Fibroblast of lung (primary cell): ENCODE measurements at regions not wholly inside any gene's neighbourhood (a gene's known extent, or its start where the extent isn't known, plus 50 kb on each side); places are given as distances from the start of the nearest gene placed in this dataset.

Experiments used
- DNase-seq, 2 donors: peaks; one replicate each; pipeline versions ENCODE4 v3.0.0 to v3.0.0-alpha.2; 2010; ENCODE audit warnings: low read depth in 2 of 2
- H2AFZ ChIP-seq: 2 replicates; pipeline ENCODE4 v1.5.1; 2012; ENCODE audit warnings: low read length, control low read depth, inconsistent platforms
- H3K27ac ChIP-seq: 2 replicates; pipeline ENCODE4 v1.5.1; 2011; ENCODE audit warnings: low read length, control low read depth; ENCODE audit not compliant: insufficient read depth
- H3K27me3 ChIP-seq: 2 replicates; pipeline ENCODE4 v1.5.1; 2011; ENCODE audit warnings: mild to moderate bottlenecking, low read length; ENCODE audit not compliant: control insufficient read depth, insufficient read depth
- H3K36me3 ChIP-seq: 2 replicates; pipeline ENCODE4 v1.5.1; 2011; ENCODE audit warnings: low read length; ENCODE audit not compliant: control insufficient read depth, insufficient read depth
- H3K4me1 ChIP-seq: 2 replicates; pipeline ENCODE4 v1.5.1; 2011; ENCODE audit warnings: low read length; ENCODE audit not compliant: control insufficient read depth, insufficient read depth; ENCODE audit errors: extremely low read depth
- H3K4me2 ChIP-seq: 2 replicates; pipeline ENCODE4 v1.5.1; 2011; ENCODE audit warnings: low read length, control low read depth; ENCODE audit not compliant: insufficient read depth; ENCODE audit errors: extremely low read depth
- H3K4me3 ChIP-seq, 4 experiments: fragments of 200-600 bp in 1 of 4; sonication (generic) in 1 of 4; replicated peaks in 1 of 4; 2 replicates each; pipeline ENCODE4 v1.5.1; 2011 to 2016; ENCODE audit warnings: low read length in 4 of 4, low read depth in 3 of 4, mild to moderate bottlenecking in 3 of 4, control low read depth in 2 of 4, inconsistent platforms in 1 of 4, mixed read lengths in 1 of 4; ENCODE audit not compliant: insufficient read depth in 1 of 4; ENCODE audit errors: control extremely low read depth in 1 of 4
- H3K79me2 ChIP-seq: 2 replicates; pipeline ENCODE4 v1.5.1; 2012; ENCODE audit warnings: mild to moderate bottlenecking, low read length, inconsistent platforms; ENCODE audit not compliant: control insufficient read depth, insufficient read depth
- H3K9ac ChIP-seq: 2 replicates; pipeline ENCODE4 v1.5.1; 2011; ENCODE audit warnings: mild to moderate bottlenecking, low read length, control low read depth; ENCODE audit not compliant: insufficient read depth
- H3K9me3 ChIP-seq: 2 replicates; pipeline ENCODE4 v1.5.1; 2012; ENCODE audit warnings: low read depth, low read length; ENCODE audit not compliant: control insufficient read depth, insufficient read depth
- H4K20me1 ChIP-seq: 2 replicates; pipeline ENCODE4 v1.5.1; 2011; ENCODE audit warnings: low read length; ENCODE audit not compliant: control insufficient read depth, insufficient read depth; ENCODE audit errors: extremely low read depth
- CTCF ChIP-seq, 2 donors: IDR thresholded peaks in 1 of 2; conservative IDR thresholded peaks in 1 of 2; 1 replicate in 1 of 2; 2 replicates in 1 of 2; pipeline ENCODE4 v1.5.1; 2011 to 2012; ENCODE audit warnings: low read length in 2 of 2, control low read depth in 1 of 2, inconsistent platforms in 1 of 2, low read depth in 1 of 2, mild to moderate bottlenecking in 1 of 2
- EZH2 ChIP-seq: IDR thresholded peaks from 2 replicates; pipeline ENCODE4 v1.5.1; 2012; ENCODE audit warnings: low read length, control low read depth, mild to moderate bottlenecking; ENCODE audit errors: missing control alignments

- Histone ChIP-seq H2AFZ (no peak overlapping the region), H3K9ac (no peak overlapping the region), H4K20me1 (no peaks in the 10 kb centered on the region), H3K27ac (no peak overlapping the region), H3K27me3 (no peaks in the 10 kb centered on the region), H3K9me3 (no peaks in the 10 kb centered on the region), H3K4me3 (no peak overlapping the region), H3K79me2 (no peaks in the 10 kb centered on the region), H3K4me1 (no peaks in the 10 kb centered on the region), H3K36me3 (no peaks in the 10 kb centered on the region), H3K4me2 (no peak overlapping the region)
- no peak for TF ChIP-seq CTCF (conservative IDR thresholded peaks at IDR 0.05 in 1 of 2, IDR thresholded peaks at IDR 0.05 in 1 of 2; ENCODE audit: low read depth in 1 of 2, low read length in 2 of 2)
- DNase-seq: no peak
These were observed 88.3 kb downstream of the RAP2A start for GRCh38 chr13:97522243-97522642.

- no peak overlapping the region for H2AFZ ChIP-seq
- no peak for DNase-seq
- H4K20me1 ChIP-seq: no peaks in the 10 kb centered on the region
- H3K9me3 ChIP-seq: no peaks in the 10 kb centered on the region
- no peak overlapping the region for H3K27ac ChIP-seq
- H3K4me3 ChIP-seq: no peak overlapping the region
- TF ChIP-seq CTCF (conservative IDR thresholded peaks at IDR 0.05 in 1 of 2, IDR thresholded peaks at IDR 0.05 in 1 of 2; ENCODE audit: low read depth in 1 of 2, low read length in 2 of 2) (no peak), EZH2 (no peak)
- H3K36me3 ChIP-seq: no peaks in the 10 kb centered on the region
- no peaks in the 10 kb centered on the region for H3K4me1 ChIP-seq
- no peak overlapping the region for H3K9ac ChIP-seq
- H3K4me2 ChIP-seq: no peak overlapping the region
- no peaks in the 10 kb centered on the region for H3K79me2 ChIP-seq
- no peaks in the 10 kb centered on the region for H3K27me3 ChIP-seq
These were observed 92.6 kb downstream of the RAP2A start for GRCh38 chr13:97526556-97526955.

GRCh38 chr13:97528518-97528917 lies 94.5 kb downstream of the RAP2A start:
- DNase-seq: no peak
- no peaks in the 10 kb centered on the region for H4K20me1 ChIP-seq
- no peak overlapping the region for H2AFZ ChIP-seq
- H3K9ac ChIP-seq: no peak overlapping the region
- H3K4me3 ChIP-seq: no peak overlapping the region
- H3K27ac ChIP-seq: no peak overlapping the region
- H3K4me1 ChIP-seq: no peaks in the 10 kb centered on the region
- no peaks in the 10 kb centered on the region for H3K36me3 ChIP-seq
- TF ChIP-seq CTCF (conservative IDR thresholded peaks at IDR 0.05 in 1 of 2, IDR thresholded peaks at IDR 0.05 in 1 of 2; ENCODE audit: low read depth in 1 of 2, low read length in 2 of 2): no peak
- H3K4me2 ChIP-seq: no peak overlapping the region
- no peaks in the 10 kb centered on the region for H3K79me2 ChIP-seq
- no peaks in the 10 kb centered on the region for H3K27me3 ChIP-seq
- no peaks in the 10 kb centered on the region for H3K9me3 ChIP-seq
